KG1 (cell line): ENCODE measurements at regions not wholly inside any gene's neighbourhood (a gene's known extent, or its start where the extent isn't known, plus 50 kb on each side); places are given as distances from the start of the nearest gene placed in this dataset.
"Not testable (repeated sequence)": the region's sequence is repeated elsewhere in the genome, so short reads cannot be mapped to it uniquely, and the experiment has no call there.

Source experiments
- DNase-seq: peaks from one replicate; lab custom pipeline; 2025; lab: John Stamatoyannopoulos, UW

GRCh38 chr13:54709546-54709945, 1680.9 kb downstream of the OLFM4 start:
- no peak for DNase-seq

- no peak for DNase-seq
Observed at GRCh38 chr13:54733639-54734038, 1705.0 kb downstream of the OLFM4 start.

- DNase-seq = not testable (repeated sequence)
Observed at GRCh38 chr13:54737211-54737610, 1708.6 kb downstream of the OLFM4 start.

- no peak for DNase-seq
Observed at GRCh38 chr13:54742984-54743383, 1714.4 kb downstream of the OLFM4 start.

- no peak for DNase-seq
Observed at GRCh38 chr13:54744747-54745146, 1716.1 kb downstream of the OLFM4 start.

GRCh38 chr13:54750521-54750920, 1721.9 kb downstream of the OLFM4 start:
- no peak for DNase-seq

GRCh38 chr13:54758795-54759194, 1730.2 kb downstream of the OLFM4 start:
- no peak for DNase-seq

GRCh38 chr13:54768214-54768613, 1739.6 kb downstream of the OLFM4 start:
- DNase-seq = no peak

GRCh38 chr13:54775501-54776191, 1747.0 kb downstream of the OLFM4 start:
- no peak for DNase-seq

- DNase-seq = no peak
Observed at GRCh38 chr13:54787754-54788153, 1759.1 kb downstream of the OLFM4 start.

GRCh38 chr13:54799621-54800226, 1771.1 kb downstream of the OLFM4 start:
- no peak for DNase-seq

- no peak for DNase-seq
Observed at GRCh38 chr13:54802226-54802625, 1773.6 kb downstream of the OLFM4 start.

GRCh38 chr13:54805743-54806142, 1777.1 kb downstream of the OLFM4 start:
- no peak for DNase-seq

GRCh38 chr13:54821938-54822470, 1793.4 kb downstream of the OLFM4 start:
- DNase-seq = not testable (repeated sequence)

- not testable (repeated sequence) for DNase-seq
Observed at GRCh38 chr13:54829391-54830068, 1800.9 kb downstream of the OLFM4 start.

GRCh38 chr13:54836273-54836672, 1807.7 kb downstream of the OLFM4 start:
- no peak for DNase-seq

GRCh38 chr13:54841682-54842081, 1813.1 kb downstream of the OLFM4 start:
- no peak for DNase-seq

GRCh38 chr13:54845351-54845965, 1816.8 kb downstream of the OLFM4 start:
- no peak for DNase-seq

GRCh38 chr13:54852831-54853230, 1824.2 kb downstream of the OLFM4 start:
- no peak for DNase-seq

GRCh38 chr13:54859827-54860226, 1831.2 kb downstream of the OLFM4 start:
- DNase-seq = no peak

GRCh38 chr13:54875111-54875510, 1846.5 kb downstream of the OLFM4 start:
- no peak for DNase-seq

GRCh38 chr13:54879036-54879435, 1850.4 kb downstream of the OLFM4 start:
- DNase-seq = no peak

GRCh38 chr13:54884682-54885081, 1856.1 kb downstream of the OLFM4 start:
- DNase-seq = no peak
